ENCODE measurements at regions not wholly inside any gene's neighbourhood (a gene's known extent, or its start where the extent isn't known, plus 50 kb on each side); places are given as distances from the start of the nearest gene placed in this dataset.

GRCh38 chr13:79171141-79172061 lies 234.7 kb downstream of the RBM26 start:
- TF ChIP-seq, protein P1, sequence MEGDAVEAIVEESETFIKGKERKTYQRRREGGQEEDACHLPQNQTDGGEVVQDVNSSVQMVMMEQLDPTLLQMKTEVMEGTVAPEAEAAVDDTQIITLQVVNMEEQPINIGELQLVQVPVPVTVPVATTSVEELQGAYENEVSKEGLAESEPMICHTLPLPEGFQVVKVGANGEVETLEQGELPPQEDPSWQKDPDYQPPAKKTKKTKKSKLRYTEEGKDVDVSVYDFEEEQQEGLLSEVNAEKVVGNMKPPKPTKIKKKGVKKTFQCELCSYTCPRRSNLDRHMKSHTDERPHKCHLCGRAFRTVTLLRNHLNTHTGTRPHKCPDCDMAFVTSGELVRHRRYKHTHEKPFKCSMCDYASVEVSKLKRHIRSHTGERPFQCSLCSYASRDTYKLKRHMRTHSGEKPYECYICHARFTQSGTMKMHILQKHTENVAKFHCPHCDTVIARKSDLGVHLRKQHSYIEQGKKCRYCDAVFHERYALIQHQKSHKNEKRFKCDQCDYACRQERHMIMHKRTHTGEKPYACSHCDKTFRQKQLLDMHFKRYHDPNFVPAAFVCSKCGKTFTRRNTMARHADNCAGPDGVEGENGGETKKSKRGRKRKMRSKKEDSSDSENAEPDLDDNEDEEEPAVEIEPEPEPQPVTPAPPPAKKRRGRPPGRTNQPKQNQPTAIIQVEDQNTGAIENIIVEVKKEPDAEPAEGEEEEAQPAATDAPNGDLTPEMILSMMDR (IDR thresholded peaks at IDR 0.05; ENCODE audit: low read depth, low read length, missing control alignments), result no peak
- DNase-seq (ENCODE audit: low read depth), result no peak
- no peak overlapping the region for H3K4me3 ChIP-seq (ENCODE audit: low read depth, low read length)

DNA sequence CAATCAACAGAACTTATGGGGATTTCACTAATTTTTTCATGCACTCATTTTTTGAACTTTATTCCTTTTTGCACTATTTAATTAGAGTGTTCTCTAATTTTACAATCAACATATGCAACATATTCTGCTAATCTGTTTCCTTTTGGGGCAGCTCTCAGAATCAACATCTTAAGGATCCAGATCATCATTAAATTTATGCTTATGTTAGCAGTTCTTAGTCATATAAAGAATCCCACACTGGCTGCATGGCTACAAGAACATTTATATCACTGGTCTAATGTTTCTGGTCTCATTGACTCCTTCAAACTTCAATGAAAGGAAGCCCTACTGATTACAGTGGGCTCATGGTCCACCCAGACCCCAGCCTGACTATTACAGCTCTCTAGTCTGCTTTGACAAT lies 245.2 kb downstream of the RBM26 start:
- DNase-seq (ENCODE audit: low read depth), result no peak
- TF ChIP-seq, protein P1 (IDR thresholded peaks at IDR 0.05; ENCODE audit: low read depth, low read length, missing control alignments), result no peak
- no peak overlapping the region for H3K4me3 ChIP-seq (ENCODE audit: low read depth, low read length)

DNA sequence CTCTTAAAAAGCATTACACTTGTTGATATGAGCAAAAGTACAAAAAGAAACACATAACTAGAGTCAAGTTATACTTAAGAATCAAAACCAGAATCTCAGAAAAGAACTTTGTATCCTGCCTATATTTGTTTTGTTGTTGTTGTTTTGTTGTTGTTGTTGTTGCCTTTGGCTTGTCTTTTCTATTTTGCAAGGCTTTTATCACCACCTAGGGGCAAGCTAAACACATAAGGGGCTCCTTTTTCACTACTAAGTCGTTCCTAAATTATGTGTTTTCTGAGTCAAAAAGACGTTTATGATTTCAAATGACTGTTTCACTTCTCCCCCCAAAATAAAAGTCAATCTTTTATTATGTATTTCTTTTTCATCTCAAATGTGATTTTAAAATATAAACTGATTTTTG lies 250.2 kb downstream of the RBM26 start:
- peak; percentile 7 for DNase-seq (ENCODE audit: low read depth)
- no peak overlapping the region for H3K4me3 ChIP-seq (ENCODE audit: low read depth, low read length)
- TF ChIP-seq, protein P1 (IDR thresholded peaks at IDR 0.05; ENCODE audit: low read depth, low read length, missing control alignments), result no peak

DNA sequence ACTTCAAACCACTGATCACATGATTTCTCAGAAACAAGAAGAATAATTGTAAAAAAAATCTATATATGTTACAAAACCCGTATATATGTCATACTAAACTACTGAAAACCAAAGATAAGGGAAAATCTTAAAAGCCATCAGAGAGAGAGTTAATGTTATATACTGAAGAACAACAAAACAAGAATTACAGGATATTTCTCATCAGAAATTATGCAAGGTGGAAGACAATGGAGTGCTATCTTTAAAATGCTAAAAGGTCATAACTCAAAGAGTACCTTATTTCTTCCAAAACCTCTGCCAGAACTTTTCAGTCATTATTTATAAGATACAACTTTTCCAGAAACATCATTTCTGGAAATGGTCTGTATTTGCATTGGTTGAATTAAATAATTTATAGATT lies 256.8 kb downstream of the RBM26 start:
- TF ChIP-seq, protein P1 (IDR thresholded peaks at IDR 0.05; ENCODE audit: low read depth, low read length, missing control alignments), result no peak
- H3K4me3 ChIP-seq (ENCODE audit: low read depth, low read length), result no peak overlapping the region
- no peak for DNase-seq (ENCODE audit: low read depth)

- DNase-seq (ENCODE audit: low read depth), result no peak
- TF ChIP-seq, protein P1 (IDR thresholded peaks at IDR 0.05; ENCODE audit: low read depth, low read length, missing control alignments), result no peak
- no peak overlapping the region for H3K4me3 ChIP-seq (ENCODE audit: low read depth, low read length)
Observed at GRCh38 chr13:79141082-79141481, 265.0 kb downstream of the RBM26 start.

DNA sequence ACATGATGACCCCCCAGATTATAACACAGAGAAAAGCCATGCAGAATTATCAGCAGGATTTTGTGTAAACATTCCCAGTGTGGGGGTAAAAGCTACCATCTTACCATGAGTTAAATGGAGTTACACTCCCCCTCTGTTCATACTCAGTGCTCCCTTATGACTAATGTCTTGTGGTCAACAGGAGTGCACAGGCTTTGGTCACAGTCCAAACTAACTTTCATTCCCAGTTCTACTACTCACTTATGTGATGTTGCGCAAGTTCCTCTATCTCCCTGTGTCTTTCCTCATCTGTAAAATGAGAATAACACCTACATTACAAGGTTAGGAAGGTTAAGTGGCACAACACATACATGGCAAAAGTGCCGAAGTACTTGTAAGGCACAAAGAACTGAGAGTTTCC lies 277.9 kb downstream of the RBM26 start:
- no peak overlapping the region for H3K4me3 ChIP-seq (ENCODE audit: low read depth, low read length)
- TF ChIP-seq, protein P1 (IDR thresholded peaks at IDR 0.05; ENCODE audit: low read depth, low read length, missing control alignments), result no peak
- DNase-seq (ENCODE audit: low read depth), result no peak

- no peak for DNase-seq (ENCODE audit: low read depth)
- TF ChIP-seq, protein P1 (IDR thresholded peaks at IDR 0.05; ENCODE audit: low read depth, low read length, missing control alignments), result no peak
- H3K4me3 ChIP-seq (ENCODE audit: low read depth, low read length), result no peak overlapping the region
Observed at GRCh38 chr13:79126706-79127105, 279.3 kb downstream of the RBM26 start.
